Astrocyte of the spinal cord (primary cell): ENCODE measurements at regions not wholly inside any gene's neighbourhood (a gene's known extent, or its start where the extent isn't known, plus 50 kb on each side); places are given as distances from the start of the nearest gene placed in this dataset.

Source experiments
- DNase-seq: peaks from one replicate; pipeline ENCODE4 v3.0.0; 2011; ENCODE audit warnings: low read depth, low spot score
- H3K4me3 ChIP-seq: 2 replicates; pipeline ENCODE4 v1.5.1; 2011; ENCODE audit warnings: low read depth, mild to moderate bottlenecking, low read length, moderate library complexity
- in situ Hi-C: cut with HindIII; loops from 2 replicates; pipeline ENCODE4 v1.10.0; 2017; ENCODE audit warnings: low sequenced_read_pairs
- TF ChIP-seq, protein P1 (sequence below): IDR thresholded peaks from 2 replicates; pipeline ENCODE4 v1.5.1; 2012; ENCODE audit warnings: low read depth, mild to moderate bottlenecking, low read length, inconsistent platforms

DNA sequence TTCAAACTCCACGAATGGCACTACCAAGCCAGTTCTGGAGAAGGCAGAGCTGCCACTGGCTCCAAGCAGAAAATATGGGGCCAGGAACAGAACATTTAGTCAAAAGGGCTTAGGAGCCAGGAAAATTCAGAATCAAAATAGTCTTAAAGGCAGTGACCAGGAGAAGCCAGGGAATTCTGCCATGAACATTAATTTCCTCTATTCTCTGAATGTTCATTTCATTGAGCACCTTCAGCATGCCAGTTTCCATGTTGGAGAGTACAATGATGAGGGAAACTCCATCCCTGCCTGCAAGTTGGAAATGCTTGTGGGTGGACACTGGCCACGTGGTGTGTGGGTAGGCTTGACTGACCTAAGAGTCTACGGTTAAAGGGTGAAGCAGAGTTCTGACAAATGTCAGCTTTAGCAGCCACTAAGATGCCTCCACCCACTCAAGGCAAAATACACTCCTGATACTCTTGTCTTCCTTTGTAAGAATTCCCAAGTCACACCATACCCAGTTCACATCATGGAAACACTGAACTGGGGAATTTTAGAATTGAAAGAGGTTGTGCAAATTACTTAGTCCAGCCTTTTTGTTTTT is 190.1 kb upstream of the C1QTNF7 start:
- TF ChIP-seq, protein P1, sequence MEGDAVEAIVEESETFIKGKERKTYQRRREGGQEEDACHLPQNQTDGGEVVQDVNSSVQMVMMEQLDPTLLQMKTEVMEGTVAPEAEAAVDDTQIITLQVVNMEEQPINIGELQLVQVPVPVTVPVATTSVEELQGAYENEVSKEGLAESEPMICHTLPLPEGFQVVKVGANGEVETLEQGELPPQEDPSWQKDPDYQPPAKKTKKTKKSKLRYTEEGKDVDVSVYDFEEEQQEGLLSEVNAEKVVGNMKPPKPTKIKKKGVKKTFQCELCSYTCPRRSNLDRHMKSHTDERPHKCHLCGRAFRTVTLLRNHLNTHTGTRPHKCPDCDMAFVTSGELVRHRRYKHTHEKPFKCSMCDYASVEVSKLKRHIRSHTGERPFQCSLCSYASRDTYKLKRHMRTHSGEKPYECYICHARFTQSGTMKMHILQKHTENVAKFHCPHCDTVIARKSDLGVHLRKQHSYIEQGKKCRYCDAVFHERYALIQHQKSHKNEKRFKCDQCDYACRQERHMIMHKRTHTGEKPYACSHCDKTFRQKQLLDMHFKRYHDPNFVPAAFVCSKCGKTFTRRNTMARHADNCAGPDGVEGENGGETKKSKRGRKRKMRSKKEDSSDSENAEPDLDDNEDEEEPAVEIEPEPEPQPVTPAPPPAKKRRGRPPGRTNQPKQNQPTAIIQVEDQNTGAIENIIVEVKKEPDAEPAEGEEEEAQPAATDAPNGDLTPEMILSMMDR, result no peak
- in situ Hi-C loops, result no loop called here
- no peak for DNase-seq
- no peak overlapping the region for H3K4me3 ChIP-seq

DNA sequence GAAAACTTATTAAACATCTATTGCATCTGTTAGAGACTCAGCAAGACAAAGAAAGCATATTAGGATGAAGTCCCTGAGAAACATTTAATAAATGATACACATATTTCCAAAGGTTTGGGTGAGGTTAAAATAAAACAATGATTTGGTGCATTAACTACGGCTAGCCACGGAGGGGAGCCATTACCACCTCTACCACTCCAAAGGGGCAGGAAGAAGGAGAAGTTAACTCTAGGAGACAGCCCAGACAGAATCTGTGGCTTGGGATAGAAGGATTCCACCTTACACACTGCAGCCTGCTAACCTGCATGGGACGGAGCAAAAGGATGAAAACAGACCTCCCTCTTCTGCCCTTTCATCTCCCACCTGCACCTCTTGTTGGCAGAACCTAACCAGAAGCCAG is 189.1 kb upstream of the C1QTNF7 start:
- in situ Hi-C loops, result no loop called here
- peak; percentile 59 for DNase-seq
- no peak overlapping the region for H3K4me3 ChIP-seq
- TF ChIP-seq, protein P1, result peak; percentile 69

DNA sequence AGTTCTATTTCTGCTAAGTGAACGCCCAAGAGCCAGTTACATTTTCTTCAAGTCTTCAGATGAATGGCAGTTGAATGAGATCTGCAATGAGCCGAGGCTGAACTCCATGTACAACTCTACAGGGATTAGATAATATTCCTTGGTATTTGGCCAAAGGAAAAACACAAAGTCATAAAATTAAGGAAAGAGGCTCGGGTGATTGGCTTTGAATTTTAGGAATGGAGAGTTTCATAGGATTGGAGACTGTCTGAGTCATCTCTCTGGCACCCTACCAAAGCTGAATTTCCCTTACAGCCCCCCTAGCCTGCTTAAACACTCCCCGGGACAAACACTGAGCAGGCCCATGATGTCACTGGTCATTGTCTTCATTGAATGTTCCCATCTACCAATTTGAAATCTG is 188.0 kb upstream of the C1QTNF7 start:
- peak; percentile 50 for DNase-seq
- in situ Hi-C loops, result no loop called here
- TF ChIP-seq, protein P1, result no peak
- no peak overlapping the region for H3K4me3 ChIP-seq

DNA sequence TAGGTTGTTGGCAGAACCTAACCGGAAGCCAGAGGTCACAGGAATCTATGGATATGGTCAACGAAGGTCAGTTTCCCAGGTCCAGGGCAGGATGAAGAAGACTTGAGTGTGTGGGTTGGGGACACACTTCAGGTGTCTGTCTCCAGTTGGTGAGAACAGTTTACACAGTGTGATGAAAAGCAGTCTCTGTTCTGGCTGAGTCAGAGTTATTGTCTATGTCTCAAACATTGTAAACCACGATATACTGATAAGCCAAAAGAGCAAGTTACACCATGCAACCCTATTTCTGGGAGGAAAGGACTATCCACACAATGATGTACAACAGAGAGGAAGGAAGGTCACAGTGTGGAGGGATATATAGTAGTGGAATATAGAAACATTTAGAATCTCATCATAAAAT is 187.1 kb upstream of the C1QTNF7 start:
- H3K4me3 ChIP-seq, result no peak overlapping the region
- TF ChIP-seq, protein P1, result no peak
- in situ Hi-C loops, result no loop called here
- DNase-seq, result peak; percentile 10

DNA sequence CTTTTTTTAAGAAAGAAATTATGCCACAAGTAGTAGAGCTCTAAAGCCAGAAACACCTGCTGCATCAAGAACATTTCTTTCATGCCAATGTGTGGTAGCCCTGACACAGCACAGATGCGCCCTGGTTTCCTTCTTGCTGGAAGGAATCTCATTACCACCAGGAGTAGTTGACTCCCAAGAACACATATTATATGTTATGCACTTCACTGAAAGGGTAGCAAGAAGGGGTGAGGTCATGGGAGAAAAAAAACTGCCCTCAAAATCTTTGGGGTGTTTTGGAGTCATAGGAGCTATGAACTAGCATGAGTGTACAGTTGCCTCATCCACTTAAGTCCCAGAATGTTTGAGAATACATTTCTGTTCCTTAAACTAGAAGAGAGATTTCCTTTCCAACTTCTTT is 185.8 kb upstream of the C1QTNF7 start:
- TF ChIP-seq, protein P1, result no peak
- DNase-seq, result no peak
- in situ Hi-C loops, result no loop called here
- H3K4me3 ChIP-seq, result no peak overlapping the region

DNA sequence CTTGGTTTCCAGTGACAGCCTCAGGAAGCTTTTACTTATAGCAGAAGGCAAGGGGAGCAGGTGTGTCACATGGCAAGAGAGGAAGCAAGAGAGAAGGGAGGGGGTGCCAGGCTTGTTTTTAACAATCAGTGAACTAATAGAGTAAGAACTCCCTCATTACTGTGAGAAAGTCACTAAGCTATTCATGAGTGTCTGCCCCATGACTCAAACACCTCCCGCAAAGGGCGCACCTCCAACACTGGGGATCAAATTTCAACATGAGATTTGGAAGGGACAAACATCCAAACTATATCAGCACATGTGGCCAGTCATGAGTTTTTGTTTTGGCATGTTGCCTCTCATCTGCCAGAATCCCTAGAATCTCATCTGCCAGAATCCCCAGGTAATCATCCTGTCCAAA is 183.5 kb upstream of the C1QTNF7 start:
- DNase-seq, result peak; percentile 68
- no peak overlapping the region for H3K4me3 ChIP-seq
- TF ChIP-seq, protein P1, result no peak
- in situ Hi-C loops, result no loop called here
